ENCODE measurements at regions not wholly inside any gene's neighbourhood (a gene's known extent, or its start where the extent isn't known, plus 50 kb on each side); places are given as distances from the start of the nearest gene placed in this dataset.

DNA sequence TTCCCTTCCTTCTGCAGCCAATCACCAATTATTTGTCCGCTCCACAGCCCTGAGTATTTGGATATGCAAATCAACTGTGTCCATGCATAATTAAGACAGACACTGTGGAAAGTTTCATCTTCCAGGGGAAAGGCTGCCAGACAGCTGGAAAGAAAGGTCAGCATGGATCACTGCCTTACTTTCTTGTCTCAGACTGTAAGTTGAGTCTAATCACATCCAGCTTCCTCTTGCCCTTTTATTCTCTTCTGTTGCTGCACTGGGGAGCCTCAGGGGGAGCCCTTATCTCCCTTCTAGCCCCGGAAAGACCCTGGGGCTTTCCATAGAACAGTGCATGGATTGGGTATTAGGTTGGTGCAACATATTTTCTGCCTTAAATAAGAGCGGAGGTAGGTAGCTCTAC is 182.9 kb downstream of the OMA1 start:
- TF ChIP-seq, protein P1, sequence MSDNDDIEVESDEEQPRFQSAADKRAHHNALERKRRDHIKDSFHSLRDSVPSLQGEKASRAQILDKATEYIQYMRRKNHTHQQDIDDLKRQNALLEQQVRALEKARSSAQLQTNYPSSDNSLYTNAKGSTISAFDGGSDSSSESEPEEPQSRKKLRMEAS (IDR thresholded peaks at IDR 0.05), result no peak
- TF ChIP-seq, protein P2, sequence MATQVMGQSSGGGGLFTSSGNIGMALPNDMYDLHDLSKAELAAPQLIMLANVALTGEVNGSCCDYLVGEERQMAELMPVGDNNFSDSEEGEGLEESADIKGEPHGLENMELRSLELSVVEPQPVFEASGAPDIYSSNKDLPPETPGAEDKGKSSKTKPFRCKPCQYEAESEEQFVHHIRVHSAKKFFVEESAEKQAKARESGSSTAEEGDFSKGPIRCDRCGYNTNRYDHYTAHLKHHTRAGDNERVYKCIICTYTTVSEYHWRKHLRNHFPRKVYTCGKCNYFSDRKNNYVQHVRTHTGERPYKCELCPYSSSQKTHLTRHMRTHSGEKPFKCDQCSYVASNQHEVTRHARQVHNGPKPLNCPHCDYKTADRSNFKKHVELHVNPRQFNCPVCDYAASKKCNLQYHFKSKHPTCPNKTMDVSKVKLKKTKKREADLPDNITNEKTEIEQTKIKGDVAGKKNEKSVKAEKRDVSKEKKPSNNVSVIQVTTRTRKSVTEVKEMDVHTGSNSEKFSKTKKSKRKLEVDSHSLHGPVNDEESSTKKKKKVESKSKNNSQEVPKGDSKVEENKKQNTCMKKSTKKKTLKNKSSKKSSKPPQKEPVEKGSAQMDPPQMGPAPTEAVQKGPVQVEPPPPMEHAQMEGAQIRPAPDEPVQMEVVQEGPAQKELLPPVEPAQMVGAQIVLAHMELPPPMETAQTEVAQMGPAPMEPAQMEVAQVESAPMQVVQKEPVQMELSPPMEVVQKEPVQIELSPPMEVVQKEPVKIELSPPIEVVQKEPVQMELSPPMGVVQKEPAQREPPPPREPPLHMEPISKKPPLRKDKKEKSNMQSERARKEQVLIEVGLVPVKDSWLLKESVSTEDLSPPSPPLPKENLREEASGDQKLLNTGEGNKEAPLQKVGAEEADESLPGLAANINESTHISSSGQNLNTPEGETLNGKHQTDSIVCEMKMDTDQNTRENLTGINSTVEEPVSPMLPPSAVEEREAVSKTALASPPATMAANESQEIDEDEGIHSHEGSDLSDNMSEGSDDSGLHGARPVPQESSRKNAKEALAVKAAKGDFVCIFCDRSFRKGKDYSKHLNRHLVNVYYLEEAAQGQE (IDR thresholded peaks at IDR 0.05), result no peak
- TF ChIP-seq, protein P3, sequence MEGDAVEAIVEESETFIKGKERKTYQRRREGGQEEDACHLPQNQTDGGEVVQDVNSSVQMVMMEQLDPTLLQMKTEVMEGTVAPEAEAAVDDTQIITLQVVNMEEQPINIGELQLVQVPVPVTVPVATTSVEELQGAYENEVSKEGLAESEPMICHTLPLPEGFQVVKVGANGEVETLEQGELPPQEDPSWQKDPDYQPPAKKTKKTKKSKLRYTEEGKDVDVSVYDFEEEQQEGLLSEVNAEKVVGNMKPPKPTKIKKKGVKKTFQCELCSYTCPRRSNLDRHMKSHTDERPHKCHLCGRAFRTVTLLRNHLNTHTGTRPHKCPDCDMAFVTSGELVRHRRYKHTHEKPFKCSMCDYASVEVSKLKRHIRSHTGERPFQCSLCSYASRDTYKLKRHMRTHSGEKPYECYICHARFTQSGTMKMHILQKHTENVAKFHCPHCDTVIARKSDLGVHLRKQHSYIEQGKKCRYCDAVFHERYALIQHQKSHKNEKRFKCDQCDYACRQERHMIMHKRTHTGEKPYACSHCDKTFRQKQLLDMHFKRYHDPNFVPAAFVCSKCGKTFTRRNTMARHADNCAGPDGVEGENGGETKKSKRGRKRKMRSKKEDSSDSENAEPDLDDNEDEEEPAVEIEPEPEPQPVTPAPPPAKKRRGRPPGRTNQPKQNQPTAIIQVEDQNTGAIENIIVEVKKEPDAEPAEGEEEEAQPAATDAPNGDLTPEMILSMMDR (IDR thresholded peaks at IDR 0.05; ENCODE audit: low read depth, low read length, missing input control), result no peak

Data from liver (tissue), 2 donors.